Right forelimb (tissue), 1 donor: ENCODE measurements at regions not wholly inside any gene's neighbourhood (a gene's known extent, or its start where the extent isn't known, plus 50 kb on each side); places are given as distances from the start of the nearest gene placed in this dataset.
A peak's percentile ranks its signal among the peaks of the same experiment; 100 is the strongest.

Experiments used
- DNase-seq: peaks from one replicate; pipeline ENCODE4 v3.0.0-alpha.2; 2018

GRCh38 chr1:110763149-110763548, 88.4 kb upstream of the KCNA3 start:
- no peak for DNase-seq

GRCh38 chr1:110760321-110760720, 85.6 kb upstream of the KCNA3 start:
- DNase-seq = no peak

- peak; percentile 62 for DNase-seq
Observed at GRCh38 chr1:110756506-110756905, 81.8 kb upstream of the KCNA3 start.

GRCh38 chr1:110752941-110753725, 78.4 kb upstream of the KCNA3 start:
- no peak for DNase-seq

GRCh38 chr1:110750562-110750961, 75.8 kb upstream of the KCNA3 start:
- DNase-seq = no peak

- DNase-seq = no peak
Observed at GRCh38 chr1:110749960-110750359, 75.2 kb upstream of the KCNA3 start.

- DNase-seq = peak; percentile 81
Observed at GRCh38 chr1:110746644-110747259, 72.0 kb upstream of the KCNA3 start.

GRCh38 chr1:110743397-110743796, 68.7 kb upstream of the KCNA3 start:
- DNase-seq = no peak

GRCh38 chr1:110736900-110737605, 62.3 kb upstream of the KCNA3 start:
- DNase-seq = no peak

- no peak for DNase-seq
Observed at GRCh38 chr1:110734133-110734680, 59.5 kb upstream of the KCNA3 start.

GRCh38 chr1:110731529-110731928, 56.8 kb upstream of the KCNA3 start:
- DNase-seq = no peak

- DNase-seq = no peak
Observed at GRCh38 chr1:110728388-110729001, 53.8 kb upstream of the KCNA3 start.

- DNase-seq = no peak
Observed at GRCh38 chr1:110727246-110727645, 52.5 kb upstream of the KCNA3 start.

GRCh38 chr1:110726755-110727154, 52.0 kb upstream of the KCNA3 start:
- no peak for DNase-seq
